GM19043 (cell line): ENCODE measurements at regions not wholly inside any gene's neighbourhood (a gene's known extent, or its start where the extent isn't known, plus 50 kb on each side); places are given as distances from the start of the nearest gene placed in this dataset.

Experiments
- ATAC-seq: cut with Tn5 transposase; IDR thresholded peaks from one replicate; pipeline ENCODE4 v1.9.1; 2021; ENCODE audit warnings: low read depth; ENCODE audit not compliant: unreplicated experiment

- ATAC-seq: no peak
Measured at GRCh38 chr16:5557448-5557847, 459.9 kb upstream of the EEF2KMT start.

DNA sequence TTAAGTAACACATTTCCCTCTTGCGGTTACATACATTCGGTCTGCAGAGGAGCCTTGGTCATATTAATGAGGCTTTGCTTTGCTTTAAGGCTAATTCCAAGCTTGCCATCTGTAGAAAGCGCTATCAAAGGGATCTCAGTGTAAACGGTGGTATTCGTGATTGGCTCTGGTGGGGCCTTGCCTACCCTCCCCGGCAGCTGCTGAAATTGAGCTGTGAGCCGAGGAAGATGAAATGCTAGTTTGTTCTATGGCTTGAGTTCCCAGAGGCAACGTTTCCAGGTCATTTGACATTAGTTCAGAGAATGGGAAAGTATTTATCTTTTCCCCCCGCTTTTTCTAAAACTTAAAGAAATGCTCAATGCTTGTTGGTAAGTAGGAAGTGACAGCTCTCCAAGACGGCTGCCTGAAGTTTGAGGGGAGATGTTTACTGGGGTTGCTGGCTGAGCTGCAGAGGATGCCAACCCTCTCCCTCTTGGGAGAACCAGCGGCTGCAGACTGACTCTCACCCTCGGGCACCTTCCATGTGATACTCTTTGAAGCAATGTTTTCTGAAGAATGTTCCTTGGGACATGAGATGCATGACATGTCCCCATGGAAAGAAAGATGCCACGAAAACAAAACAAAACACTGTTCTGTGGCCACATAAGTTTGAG, 458.7 kb upstream of the EEF2KMT start:
- ATAC-seq: no peak

DNA sequence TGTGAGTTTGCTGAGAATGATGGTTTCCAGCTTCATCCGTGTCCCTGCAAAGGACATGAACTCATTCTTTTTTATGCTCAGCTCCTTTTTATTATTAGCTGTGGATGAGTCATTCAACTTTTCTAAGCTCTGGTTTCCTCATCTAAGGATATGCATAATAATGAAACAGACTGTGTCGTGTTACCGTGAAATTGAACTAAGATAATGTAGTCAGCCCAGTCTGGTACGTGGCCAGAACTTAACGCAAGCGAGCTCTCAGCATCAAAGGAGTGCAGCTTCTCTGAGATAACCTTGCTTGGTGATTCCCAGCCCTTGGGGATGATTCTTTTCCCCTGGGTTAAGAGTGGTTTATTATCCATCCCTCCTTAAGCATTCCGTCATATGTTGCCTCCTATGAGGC, 454.3 kb upstream of the EEF2KMT start:
- ATAC-seq: no peak

GRCh38 chr16:5549802-5550201, 452.2 kb upstream of the EEF2KMT start:
- ATAC-seq: no peak

DNA sequence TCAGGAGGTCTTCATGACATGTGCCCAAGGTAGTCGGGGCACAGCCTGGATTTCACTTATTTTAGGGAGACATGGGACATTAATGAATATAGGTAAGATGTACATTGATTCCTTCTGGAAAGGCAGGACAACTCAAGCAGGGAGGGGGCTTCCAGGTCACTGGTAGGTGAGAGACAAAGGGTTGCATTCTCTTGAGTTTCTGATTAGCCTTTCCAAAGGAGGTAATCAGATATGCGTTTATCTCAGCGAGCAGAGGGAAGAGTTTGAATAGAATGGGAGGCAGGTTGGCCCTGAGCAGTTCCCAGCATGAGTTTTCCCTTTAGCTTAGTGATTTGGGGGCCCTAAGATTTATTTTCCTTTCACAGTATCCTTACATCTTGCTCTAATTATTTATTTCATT, 443.8 kb upstream of the EEF2KMT start:
- ATAC-seq: no peak

DNA sequence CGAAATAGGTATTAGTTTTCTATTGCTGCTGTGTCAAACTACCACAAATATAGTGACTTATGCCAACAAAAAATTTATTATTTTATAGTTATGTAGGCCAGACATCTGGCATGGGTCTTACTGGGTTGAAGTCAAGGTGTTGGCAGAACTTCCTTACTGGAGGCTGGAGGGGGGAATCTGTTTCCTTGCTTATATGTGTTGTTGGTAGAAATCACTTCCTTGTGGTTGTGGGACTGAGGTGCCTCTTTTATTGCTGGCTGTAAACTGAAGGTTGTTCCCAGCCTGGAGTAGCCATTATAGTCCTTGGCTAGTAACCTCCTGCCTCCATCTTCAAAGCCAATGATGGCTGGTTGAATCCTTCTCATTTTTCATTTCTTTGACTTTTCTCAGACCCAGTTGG, 439.8 kb upstream of the EEF2KMT start:
- ATAC-seq: no peak

- no peak for ATAC-seq
Measured at GRCh38 chr16:5533321-5533888, 435.8 kb upstream of the EEF2KMT start.

GRCh38 chr16:5527817-5528216, 430.2 kb upstream of the EEF2KMT start:
- no peak for ATAC-seq

GRCh38 chr16:5526826-5527225, 429.2 kb upstream of the EEF2KMT start:
- no peak for ATAC-seq

DNA sequence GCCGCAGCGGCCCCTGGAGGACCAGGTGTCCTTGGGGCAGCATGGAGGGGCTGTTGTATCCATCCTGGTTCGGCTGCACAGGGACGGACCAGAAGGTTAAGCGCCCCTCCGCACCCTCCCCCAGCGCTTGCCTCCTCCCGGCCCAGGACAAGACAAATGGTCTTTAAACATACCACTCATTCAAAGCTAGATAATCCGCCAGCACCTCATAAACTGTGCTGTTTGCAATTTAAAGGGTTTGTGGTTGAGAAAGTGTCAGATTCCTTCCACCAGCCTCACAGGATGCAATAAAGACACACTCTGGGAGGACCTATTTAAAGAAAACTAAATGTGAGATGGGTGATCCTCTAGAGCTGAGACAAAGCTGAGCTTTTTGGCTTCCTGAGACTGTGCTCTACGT, 426.2 kb upstream of the EEF2KMT start:
- ATAC-seq: no peak

DNA sequence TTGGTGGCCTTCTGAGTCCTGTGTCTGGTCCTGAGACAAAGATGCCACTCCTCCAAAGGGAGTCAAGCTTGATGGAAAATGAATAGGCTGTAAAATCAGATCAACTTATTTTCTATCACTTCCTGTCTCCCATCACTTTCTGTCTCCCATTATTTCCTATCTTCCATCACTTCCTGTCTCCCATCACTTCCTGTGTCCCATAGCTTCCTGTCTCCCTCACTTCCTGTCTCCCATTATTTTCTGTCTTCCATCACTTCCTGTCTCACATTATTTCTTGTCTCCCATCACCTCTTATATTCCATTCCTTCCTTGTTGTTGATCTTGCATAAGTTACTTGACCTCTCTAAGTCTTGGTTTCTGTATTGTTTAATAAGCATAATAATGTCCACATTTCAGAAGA, 418.5 kb upstream of the EEF2KMT start:
- ATAC-seq: no peak

GRCh38 chr16:5512014-5512413, 414.4 kb upstream of the EEF2KMT start:
- no peak for ATAC-seq

DNA sequence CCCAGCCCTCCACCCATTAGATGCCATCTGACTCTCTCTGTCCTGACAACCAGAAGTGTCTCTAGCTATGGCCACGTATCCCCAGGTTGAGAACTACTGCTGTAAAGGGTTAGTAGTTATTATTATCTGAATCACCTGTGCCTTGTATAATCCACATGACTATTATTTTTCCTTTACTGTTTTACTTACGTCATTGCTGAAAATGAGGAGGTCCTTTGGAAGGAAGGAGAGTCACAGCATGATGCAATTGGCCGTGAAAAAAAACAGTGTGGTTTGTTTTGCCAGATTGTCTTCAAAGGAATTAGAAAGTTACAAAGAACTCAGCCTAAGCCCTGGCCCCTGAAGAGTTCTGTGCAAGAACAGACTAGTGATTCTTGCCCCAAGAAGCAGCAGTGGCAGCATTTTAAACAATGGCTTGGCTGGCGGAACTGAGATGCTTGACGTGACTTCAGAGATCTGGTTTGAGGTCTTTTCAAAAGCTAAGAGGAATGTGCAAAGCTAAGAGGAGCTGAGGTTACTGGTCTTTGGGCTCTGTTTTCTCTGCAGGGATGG, 413.3 kb upstream of the EEF2KMT start:
- ATAC-seq: no peak

DNA sequence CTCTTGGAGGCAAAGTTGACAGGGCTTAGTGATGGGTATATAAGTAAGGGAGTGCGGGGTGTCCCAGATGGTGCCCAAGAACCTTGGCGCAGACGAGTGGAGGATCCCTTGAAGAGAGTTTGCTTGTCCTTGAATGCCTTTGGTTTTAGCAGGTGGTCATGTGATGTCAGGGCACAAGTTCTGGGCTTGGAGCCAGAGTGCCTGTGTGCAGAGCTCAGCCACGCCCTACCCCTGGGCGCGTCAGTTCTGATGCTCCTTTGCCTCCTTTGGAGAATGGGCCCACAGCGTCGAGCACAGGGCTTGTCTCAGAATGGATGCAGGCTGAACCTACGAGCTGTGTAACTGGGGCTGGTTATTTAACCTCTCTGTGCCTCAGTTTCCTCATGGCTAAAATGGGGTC, 412.2 kb upstream of the EEF2KMT start:
- ATAC-seq: no peak

GRCh38 chr16:5509336-5509735, 411.7 kb upstream of the EEF2KMT start:
- ATAC-seq: no peak

DNA sequence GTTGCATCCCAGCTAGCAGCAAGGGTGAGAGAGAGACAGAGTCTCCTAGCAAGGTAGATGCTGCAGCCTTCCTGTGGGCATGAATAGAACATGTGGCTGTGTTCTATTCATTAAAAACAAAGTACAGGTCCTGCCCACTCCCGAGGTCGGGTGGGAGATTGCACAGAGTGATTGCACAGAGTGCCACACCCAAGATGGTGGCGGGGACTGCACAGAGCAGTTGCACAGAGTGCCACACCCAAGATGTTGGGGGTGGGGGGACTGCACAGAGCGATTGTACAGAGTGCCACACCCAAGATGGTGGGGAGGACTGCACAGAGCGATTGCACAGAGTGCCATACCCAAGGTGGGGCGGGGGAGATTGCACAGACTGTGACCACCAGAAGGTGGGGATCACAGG, 410.8 kb upstream of the EEF2KMT start:
- no peak for ATAC-seq

- ATAC-seq: no peak
Measured at GRCh38 chr16:5506021-5506420, 408.4 kb upstream of the EEF2KMT start.

DNA sequence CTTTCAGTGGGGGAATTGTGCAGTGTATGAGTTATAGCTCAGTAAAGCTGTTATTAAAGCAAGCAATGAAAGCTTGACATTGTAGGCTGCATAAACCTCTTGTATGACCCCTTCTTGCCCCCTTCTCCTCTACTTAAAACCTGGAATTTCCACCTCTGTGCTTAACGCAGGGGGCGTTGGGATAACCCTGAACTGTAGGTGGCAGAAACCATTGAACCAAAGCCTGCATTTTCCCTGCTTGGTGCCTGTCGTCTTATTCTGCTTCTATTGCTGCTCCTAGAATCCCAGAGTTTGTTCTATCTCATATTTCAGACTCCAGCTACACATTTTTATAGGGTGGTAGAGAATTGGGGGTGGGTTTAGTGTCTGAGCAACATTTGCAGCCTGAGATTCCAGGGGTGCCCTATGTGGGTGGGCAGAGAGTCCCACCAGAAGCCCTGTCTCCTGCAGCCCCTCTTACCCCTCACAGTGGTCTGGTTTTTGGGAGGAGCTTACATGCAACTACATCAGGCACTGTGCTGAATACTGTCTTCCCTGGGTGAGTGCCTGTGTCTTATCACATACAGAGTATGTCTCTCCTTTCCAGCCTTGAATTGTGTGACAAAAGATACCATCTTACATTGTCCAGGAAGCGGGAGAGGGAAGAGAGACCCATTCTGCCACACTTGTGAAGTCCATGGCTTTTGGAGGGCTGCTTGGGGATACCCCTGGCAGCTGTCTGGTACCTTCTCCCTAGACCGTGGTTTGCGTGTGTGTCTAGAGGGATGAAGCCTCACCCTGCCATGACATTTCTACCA, 407.7 kb upstream of the EEF2KMT start:
- no peak for ATAC-seq

- no peak for ATAC-seq
Measured at GRCh38 chr16:5504064-5504781, 406.6 kb upstream of the EEF2KMT start.

- no peak for ATAC-seq
Measured at GRCh38 chr16:5502944-5503343, 405.3 kb upstream of the EEF2KMT start.

GRCh38 chr16:5502467-5502869, 404.9 kb upstream of the EEF2KMT start:
- no peak for ATAC-seq
